ENCODE measurements at regions not wholly inside any gene's neighbourhood (a gene's known extent, or its start where the extent isn't known, plus 50 kb on each side); places are given as distances from the start of the nearest gene placed in this dataset.
"Not testable (repeated sequence)": the region's sequence is repeated elsewhere in the genome, so short reads cannot be mapped to it uniquely, and the experiment has no call there.

DNA sequence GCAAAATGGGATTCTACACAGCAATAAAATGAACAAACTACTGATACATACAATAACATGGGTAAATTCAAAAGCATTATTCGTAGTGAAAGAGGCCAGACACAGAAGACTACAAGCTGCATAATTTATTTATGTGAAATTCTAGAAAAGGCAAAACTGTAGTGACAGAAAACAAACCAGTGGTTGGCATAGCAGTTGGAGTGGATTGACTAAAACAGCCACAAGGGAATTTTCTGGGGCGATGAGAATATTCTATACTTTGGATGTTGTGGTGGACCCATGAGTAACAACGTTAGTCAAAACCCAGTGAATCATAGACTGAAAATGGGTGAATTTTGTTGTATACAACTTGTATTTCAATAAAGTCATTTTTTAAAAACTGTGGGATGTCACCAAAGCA lies 63.2 kb upstream of the RPL38 start:
- no peak overlapping the region for H3K27ac ChIP-seq
- TF ChIP-seq, protein P1, sequence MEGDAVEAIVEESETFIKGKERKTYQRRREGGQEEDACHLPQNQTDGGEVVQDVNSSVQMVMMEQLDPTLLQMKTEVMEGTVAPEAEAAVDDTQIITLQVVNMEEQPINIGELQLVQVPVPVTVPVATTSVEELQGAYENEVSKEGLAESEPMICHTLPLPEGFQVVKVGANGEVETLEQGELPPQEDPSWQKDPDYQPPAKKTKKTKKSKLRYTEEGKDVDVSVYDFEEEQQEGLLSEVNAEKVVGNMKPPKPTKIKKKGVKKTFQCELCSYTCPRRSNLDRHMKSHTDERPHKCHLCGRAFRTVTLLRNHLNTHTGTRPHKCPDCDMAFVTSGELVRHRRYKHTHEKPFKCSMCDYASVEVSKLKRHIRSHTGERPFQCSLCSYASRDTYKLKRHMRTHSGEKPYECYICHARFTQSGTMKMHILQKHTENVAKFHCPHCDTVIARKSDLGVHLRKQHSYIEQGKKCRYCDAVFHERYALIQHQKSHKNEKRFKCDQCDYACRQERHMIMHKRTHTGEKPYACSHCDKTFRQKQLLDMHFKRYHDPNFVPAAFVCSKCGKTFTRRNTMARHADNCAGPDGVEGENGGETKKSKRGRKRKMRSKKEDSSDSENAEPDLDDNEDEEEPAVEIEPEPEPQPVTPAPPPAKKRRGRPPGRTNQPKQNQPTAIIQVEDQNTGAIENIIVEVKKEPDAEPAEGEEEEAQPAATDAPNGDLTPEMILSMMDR (conservative IDR thresholded peaks at IDR 0.05) = no peak

DNA sequence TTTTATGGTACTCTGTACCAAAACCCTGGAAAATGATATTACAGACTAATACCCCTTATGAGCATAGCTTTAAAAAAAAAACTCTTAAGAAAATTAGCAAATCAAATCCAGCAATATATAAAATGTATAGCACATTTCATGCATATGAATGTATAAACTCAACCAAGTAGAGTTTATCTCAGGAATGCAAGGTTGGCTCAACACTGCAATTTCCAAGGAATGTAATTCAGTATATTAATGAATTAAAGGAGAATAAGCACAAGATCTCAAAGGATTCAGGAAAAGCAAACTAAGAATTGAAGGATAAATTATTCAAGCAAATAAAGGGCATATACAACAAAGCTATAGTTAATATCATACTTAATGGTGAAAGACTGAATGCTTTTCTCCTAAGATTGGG lies 61.9 kb upstream of the RPL38 start:
- H3K27ac ChIP-seq = no peak overlapping the region
- TF ChIP-seq, protein P1 (conservative IDR thresholded peaks at IDR 0.05) = no peak

DNA sequence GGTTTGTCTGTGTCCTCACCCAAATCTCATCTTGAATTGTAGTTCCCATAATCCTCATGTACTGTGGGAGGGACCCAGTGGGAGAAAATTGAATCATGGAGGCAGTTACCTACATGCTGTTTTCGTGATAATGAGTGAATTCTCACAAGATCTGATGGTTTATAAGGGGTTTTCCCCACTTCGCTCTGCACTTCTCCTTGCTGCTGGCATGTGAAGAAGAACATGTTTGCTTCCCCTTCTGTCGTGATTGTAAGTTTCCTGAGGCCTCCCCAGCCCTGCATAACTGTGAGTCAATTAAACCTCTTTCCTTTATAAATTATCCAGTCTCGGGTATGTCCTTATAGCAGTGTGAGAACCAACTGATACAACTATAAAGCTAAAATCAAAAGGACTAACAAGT lies 60.2 kb upstream of the RPL38 start:
- H3K27ac ChIP-seq = not testable (repeated sequence)

DNA sequence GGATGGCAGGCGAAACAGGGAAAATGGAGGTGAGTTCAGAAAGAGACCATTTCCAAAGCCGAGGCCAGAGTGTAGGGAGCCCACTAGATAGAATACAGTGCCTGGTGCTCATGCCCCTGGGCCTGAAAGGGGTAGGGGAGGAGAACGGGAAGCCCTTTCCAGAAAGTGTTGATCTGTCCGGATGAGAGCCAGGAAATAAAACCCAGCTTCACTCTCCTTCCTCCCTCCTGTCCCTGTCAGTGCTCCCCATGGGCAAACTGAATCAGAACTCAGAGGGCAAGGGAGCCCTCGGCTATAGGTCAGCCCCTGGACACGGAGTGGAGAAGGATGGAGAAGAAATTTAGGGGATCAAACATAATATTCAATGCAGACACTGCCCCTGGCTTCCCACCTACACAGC lies 57.7 kb upstream of the RPL38 start:
- no peak overlapping the region for H3K27ac ChIP-seq
- TF ChIP-seq, protein P1 (conservative IDR thresholded peaks at IDR 0.05) = no peak

DNA sequence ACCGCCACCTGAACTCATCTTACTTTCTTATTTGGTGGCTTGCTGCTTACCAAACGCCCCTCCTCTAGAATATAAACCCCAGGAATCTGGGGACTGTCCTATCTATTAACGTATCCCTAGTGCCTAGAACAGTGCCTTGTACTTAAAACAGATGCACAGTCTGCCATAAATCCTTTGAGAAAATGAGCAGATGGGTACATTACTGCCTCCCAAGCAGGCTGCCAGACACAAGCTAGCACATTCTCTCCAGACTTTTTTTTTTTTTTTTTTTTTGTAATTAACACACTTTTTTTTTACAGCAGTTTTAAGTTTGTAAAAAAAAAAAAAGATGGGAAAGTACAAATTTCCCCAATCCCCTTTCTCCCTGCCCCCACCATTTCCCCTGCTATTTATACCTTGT lies 57.3 kb upstream of the RPL38 start:
- TF ChIP-seq, protein P1 (conservative IDR thresholded peaks at IDR 0.05) = no peak
- H3K27ac ChIP-seq = no peak overlapping the region

DNA sequence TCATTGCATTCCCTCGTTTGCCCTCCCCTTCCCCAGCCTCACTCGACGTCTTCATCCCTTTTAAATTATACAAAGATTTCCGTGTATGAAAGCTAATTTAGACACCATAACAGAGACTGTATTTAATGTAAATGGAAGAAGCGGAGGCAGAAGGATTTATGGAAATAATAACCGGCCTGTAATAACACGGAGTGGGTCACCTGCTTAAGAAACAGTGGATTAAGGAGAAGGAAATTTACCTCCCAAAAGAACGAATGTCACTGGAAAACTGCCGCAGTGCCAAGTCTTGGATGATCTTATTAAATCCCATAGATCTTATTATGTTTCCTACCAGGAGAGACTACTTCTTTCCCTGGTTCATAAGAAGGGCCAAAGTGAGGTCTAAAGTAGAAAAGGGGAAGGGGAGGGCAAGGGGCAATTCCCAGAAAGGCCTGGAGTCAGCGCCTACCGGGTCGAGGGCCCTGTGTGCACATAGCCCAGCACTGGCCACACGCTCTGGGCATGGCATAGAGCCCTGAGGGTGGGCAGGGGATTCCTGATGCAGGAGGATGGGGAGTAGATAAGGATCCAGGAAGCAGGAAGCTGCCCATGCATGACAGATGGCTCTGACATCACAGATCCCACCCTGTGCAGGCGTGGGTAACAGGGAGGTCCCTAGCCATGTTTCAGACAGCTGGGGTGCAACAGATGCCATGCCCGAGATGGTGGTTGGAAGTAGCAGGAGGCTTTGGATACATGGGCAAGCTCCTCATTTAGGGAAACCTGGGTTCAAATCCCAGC lies 56.2 kb upstream of the RPL38 start:
- no peak overlapping the region for H3K27ac ChIP-seq
- TF ChIP-seq, protein P1 (conservative IDR thresholded peaks at IDR 0.05) = no peak

DNA sequence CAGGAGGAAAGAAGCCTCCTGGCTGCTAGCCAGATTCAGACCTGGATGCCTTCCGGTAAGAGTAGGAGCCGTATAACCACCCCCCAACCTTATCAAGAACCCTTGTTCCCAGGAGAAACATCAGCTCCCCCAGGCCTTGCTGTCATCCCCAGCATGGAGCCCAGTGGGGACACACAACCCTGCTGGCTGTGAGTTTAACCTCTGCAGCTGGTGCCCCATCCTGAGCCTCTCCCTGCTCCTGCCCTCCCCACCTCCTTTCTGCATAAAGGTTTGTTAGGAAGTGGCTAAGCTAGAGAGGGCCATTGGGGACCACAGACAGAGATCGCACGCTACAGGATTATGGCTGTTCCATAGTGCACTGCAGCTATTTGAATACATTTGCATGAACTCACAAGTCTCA lies 55.5 kb upstream of the RPL38 start:
- TF ChIP-seq, protein P1 (conservative IDR thresholded peaks at IDR 0.05) = no peak
- H3K27ac ChIP-seq = no peak overlapping the region

DNA sequence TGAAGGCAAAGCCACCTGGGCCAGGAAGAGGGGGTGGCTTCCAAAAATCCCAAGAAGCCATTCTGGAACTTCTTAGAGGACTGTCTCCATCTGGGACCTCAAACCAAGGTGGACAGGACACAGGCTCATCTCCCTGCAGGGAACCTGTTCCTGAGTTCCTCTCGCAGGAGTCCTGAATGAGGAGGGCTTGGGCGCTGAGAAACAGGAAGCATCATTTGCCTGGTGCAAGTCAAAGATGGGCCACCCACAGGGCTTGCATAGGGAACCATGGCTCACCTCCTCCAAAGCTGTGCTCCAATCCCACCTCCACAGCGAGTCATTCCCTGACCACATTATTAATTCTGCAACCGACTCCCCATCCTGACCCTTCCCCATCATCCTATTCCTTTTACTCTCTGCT lies 55.0 kb upstream of the RPL38 start:
- no peak overlapping the region for H3K27ac ChIP-seq
- TF ChIP-seq, protein P1 (conservative IDR thresholded peaks at IDR 0.05) = no peak
